Loucy (cell line): ENCODE measurements at regions not wholly inside any gene's neighbourhood (a gene's known extent, or its start where the extent isn't known, plus 50 kb on each side); places are given as distances from the start of the nearest gene placed in this dataset.

ENCODE experiments used
- H2AFZ ChIP-seq: fragments of 200-600 bp; sonication (generic); 2 replicates; pipeline ENCODE4 v1.6.0; 2016; ENCODE audit warnings: antibody characterized with exemption, mild to moderate bottlenecking, low read length, moderate library complexity
- H3F3A ChIP-seq: fragments of 200-600 bp; 2 replicates; pipeline ENCODE4 v1.6.0; 2016; ENCODE audit warnings: antibody characterized with exemption, low read depth, mild to moderate bottlenecking
- H3K27me3 ChIP-seq: fragments of 200-600 bp; sonication (generic); 2 replicates; pipeline ENCODE4 v1.6.1; 2014; ENCODE audit warnings: low read length, mild to moderate bottlenecking; ENCODE audit not compliant: insufficient read depth, poor library complexity, severe bottlenecking
- H3K36me3 ChIP-seq: fragments of 200-600 bp; sonication (generic); 2 replicates; pipeline ENCODE4 v1.6.1; 2016; ENCODE audit warnings: low read length; ENCODE audit not compliant: insufficient read depth
- H3K4me1 ChIP-seq: fragments of 200-600 bp; sonication (generic); 2 replicates; pipeline ENCODE4 v1.5.1; 2014; ENCODE audit warnings: low read length, mild to moderate bottlenecking; ENCODE audit not compliant: insufficient read depth, poor library complexity, severe bottlenecking
- H3K4me2 ChIP-seq: fragments of 200-600 bp; sonication (generic); 2 replicates; pipeline ENCODE4 v1.6.0; 2014; ENCODE audit warnings: antibody characterized with exemption, low read length, low read depth, mild to moderate bottlenecking; ENCODE audit not compliant: poor library complexity, severe bottlenecking
- H3K4me3 ChIP-seq: fragments of 200-600 bp; sonication (generic); 2 replicates; pipeline ENCODE4 v1.5.1; 2014; ENCODE audit warnings: low read length, mild to moderate bottlenecking, mixed read lengths; ENCODE audit not compliant: poor library complexity, severe bottlenecking
- H3K79me2 ChIP-seq: fragments of 200-600 bp; sonication (generic); 2 replicates; pipeline ENCODE4 v1.6.1; 2014; ENCODE audit warnings: low read length; ENCODE audit not compliant: insufficient read depth
- H3K9ac ChIP-seq: fragments of 200-600 bp; sonication (generic); 2 replicates; pipeline ENCODE4 v1.6.0; 2014; ENCODE audit warnings: mild to moderate bottlenecking, low read depth, low read length, moderate library complexity; ENCODE audit not compliant: poor library complexity, severe bottlenecking
- H3K9me2 ChIP-seq: fragments of 200-600 bp; sonication (generic); replicated peaks from 2 replicates; pipeline ENCODE4 v1.6.1; 2016; ENCODE audit warnings: low read depth, low read length, mixed read lengths
- H3K9me3 ChIP-seq: fragments of 200-600 bp; sonication (generic); 2 replicates; pipeline ENCODE4 v1.6.1; 2014; ENCODE audit warnings: mild to moderate bottlenecking, antibody characterized with exemption, low read length, low read depth; ENCODE audit not compliant: insufficient read depth
- H4K20me1 ChIP-seq: fragments of 200-600 bp; sonication (generic); 2 replicates; pipeline ENCODE4 v1.6.0; 2014; ENCODE audit warnings: antibody characterized with exemption, low read length, mild to moderate bottlenecking; ENCODE audit not compliant: insufficient read depth, poor library complexity, severe bottlenecking
- EZH2phosphoT487 ChIP-seq: fragments of 200-600 bp; IDR thresholded peaks from 2 replicates; pipeline ENCODE4 v1.6.1; 2018; ENCODE audit warnings: antibody characterized with exemption, mild to moderate bottlenecking, moderate library complexity, borderline replicate concordance
- TF ChIP-seq, protein P1 (sequence below): fragments of 200-600 bp; sonication (generic); conservative IDR thresholded peaks from 2 replicates; pipeline ENCODE4 v1.5.1; 2014; ENCODE audit warnings: mild to moderate bottlenecking, antibody characterized with exemption, low read length

DNA sequence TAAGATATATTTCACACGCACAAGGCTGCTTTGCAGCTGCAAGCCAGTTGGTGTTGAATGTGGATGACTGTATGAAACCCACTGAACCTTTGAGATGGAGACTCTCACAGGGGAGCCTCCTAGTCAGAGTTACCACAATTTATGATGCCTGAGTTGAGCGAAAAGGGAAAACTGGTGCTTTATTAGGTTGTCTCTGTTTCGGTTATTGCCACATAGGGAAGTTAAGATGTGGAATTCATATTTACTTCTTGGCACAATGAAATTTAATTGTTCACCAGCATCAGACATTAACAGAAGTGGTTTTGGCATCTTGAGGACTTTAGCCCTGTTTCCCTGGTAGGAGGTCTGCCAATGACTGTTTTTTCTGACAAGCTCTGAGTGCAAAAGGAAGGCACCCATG, 358.2 kb downstream of the SQOR start:
- Histone ChIP-seq H3F3A (no peaks in the 10 kb centered on the region), H3K4me3 (no peak overlapping the region), H3K9me2 (0 out of 2 replicates have a peak, but pooled peaks cover 4% of the 10 kb centered on the region), H3K79me2 (no peaks in the 10 kb centered on the region), H3K27me3 (no peaks in the 10 kb centered on the region), H3K4me2 (no peak overlapping the region), H3K36me3 (no peaks in the 10 kb centered on the region), H2AFZ (no peak overlapping the region), H3K9me3 (no peaks in the 10 kb centered on the region), H3K4me1 (no peaks in the 10 kb centered on the region), H3K9ac (no peak overlapping the region), H4K20me1 (no peaks in the 10 kb centered on the region)
- TF ChIP-seq EZH2phosphoT487 = no peak
- TF ChIP-seq, protein P1, sequence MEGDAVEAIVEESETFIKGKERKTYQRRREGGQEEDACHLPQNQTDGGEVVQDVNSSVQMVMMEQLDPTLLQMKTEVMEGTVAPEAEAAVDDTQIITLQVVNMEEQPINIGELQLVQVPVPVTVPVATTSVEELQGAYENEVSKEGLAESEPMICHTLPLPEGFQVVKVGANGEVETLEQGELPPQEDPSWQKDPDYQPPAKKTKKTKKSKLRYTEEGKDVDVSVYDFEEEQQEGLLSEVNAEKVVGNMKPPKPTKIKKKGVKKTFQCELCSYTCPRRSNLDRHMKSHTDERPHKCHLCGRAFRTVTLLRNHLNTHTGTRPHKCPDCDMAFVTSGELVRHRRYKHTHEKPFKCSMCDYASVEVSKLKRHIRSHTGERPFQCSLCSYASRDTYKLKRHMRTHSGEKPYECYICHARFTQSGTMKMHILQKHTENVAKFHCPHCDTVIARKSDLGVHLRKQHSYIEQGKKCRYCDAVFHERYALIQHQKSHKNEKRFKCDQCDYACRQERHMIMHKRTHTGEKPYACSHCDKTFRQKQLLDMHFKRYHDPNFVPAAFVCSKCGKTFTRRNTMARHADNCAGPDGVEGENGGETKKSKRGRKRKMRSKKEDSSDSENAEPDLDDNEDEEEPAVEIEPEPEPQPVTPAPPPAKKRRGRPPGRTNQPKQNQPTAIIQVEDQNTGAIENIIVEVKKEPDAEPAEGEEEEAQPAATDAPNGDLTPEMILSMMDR = no peak

DNA sequence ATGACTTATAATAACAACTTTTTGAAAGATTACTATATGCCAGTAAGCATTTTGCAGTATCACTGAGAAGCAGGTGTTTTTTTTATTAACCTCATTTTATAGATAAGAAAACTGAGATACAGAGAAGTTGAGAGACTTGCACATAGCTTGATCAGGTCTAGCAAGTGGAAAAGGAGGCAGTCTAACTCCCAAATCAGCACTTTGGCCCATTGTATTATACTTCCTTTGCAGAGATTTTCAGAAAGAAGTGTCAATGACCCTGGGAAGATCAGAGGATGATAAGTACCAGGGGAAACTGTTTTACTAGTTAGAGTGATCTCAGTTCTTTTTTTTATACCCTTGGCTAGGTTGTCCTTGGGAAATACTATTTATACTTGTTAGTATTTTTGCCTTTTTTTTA, 358.7 kb downstream of the SQOR start:
- Histone ChIP-seq H3F3A (no peaks in the 10 kb centered on the region), H3K79me2 (no peaks in the 10 kb centered on the region), H3K9me3 (no peaks in the 10 kb centered on the region), H3K9me2 (0 out of 2 replicates have a peak, but pooled peaks cover 4% of the 10 kb centered on the region), H3K4me3 (no peak overlapping the region), H3K27me3 (no peaks in the 10 kb centered on the region), H3K4me2 (no peak overlapping the region), H3K9ac (no peak overlapping the region), H4K20me1 (no peaks in the 10 kb centered on the region), H3K4me1 (no peaks in the 10 kb centered on the region), H3K36me3 (no peaks in the 10 kb centered on the region), H2AFZ (no peak overlapping the region)
- TF ChIP-seq, protein P1 = no peak
- no peak for TF ChIP-seq EZH2phosphoT487

DNA sequence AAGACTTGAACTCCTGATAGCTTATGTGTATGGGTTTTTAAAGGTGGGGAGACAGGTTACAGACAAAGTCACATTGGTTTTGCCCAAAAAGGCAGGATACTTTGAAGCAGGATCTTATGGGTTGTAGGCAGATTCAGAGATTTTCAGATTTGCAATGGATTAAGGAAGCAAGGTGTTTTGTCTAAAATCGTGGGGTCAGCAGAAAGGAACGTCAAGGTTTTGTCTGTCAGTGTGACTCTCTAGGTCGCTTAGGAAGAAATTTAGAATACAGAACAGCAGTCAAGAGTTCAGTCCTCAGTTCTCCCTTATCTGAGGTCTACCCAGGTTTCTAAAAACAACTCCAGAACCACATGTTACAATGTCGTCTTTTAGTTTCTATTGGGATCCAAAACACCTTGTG, 361.0 kb downstream of the SQOR start:
- no peak overlapping the region for H3K9ac ChIP-seq
- TF ChIP-seq, protein P1 = no peak
- no peak overlapping the region for H3K4me3 ChIP-seq
- H3F3A ChIP-seq = no peaks in the 10 kb centered on the region
- H3K9me3 ChIP-seq = no peaks in the 10 kb centered on the region
- H2AFZ ChIP-seq = no peak overlapping the region
- 0 out of 2 replicates have a peak, but pooled peaks cover 4% of the 10 kb centered on the region for H3K9me2 ChIP-seq
- no peaks in the 10 kb centered on the region for H3K4me1 ChIP-seq
- H4K20me1 ChIP-seq = no peaks in the 10 kb centered on the region
- no peaks in the 10 kb centered on the region for H3K36me3 ChIP-seq
- H3K4me2 ChIP-seq = no peak overlapping the region
- no peaks in the 10 kb centered on the region for H3K79me2 ChIP-seq
- H3K27me3 ChIP-seq = no peaks in the 10 kb centered on the region
